Upper lobe of left lung (tissue), 4 donors: ENCODE measurements at regions not wholly inside any gene's neighbourhood (a gene's known extent, or its start where the extent isn't known, plus 50 kb on each side); places are given as distances from the start of the nearest gene placed in this dataset.

Experiments used
- EP300 ChIP-seq, 4 donors: sonication (generic); formaldehyde crosslinking; IDR thresholded peaks; one replicate each; pipeline ENCODE4 v1.5.1; 2017; ENCODE audit warnings: antibody characterized with exemption in 4 of 4, control low read depth in 2 of 4
- TF ChIP-seq, protein P1 (sequence below), 6 experiments: fragments of 450-650 bp in 4 of 6; fragments of 200-600 bp in 2 of 6; sonication (generic) in 2 of 6; IDR thresholded peaks; one replicate each; pipeline ENCODE4 v1.5.1; 2016 to 2019; ENCODE audit warnings: antibody characterized with exemption in 6 of 6

DNA sequence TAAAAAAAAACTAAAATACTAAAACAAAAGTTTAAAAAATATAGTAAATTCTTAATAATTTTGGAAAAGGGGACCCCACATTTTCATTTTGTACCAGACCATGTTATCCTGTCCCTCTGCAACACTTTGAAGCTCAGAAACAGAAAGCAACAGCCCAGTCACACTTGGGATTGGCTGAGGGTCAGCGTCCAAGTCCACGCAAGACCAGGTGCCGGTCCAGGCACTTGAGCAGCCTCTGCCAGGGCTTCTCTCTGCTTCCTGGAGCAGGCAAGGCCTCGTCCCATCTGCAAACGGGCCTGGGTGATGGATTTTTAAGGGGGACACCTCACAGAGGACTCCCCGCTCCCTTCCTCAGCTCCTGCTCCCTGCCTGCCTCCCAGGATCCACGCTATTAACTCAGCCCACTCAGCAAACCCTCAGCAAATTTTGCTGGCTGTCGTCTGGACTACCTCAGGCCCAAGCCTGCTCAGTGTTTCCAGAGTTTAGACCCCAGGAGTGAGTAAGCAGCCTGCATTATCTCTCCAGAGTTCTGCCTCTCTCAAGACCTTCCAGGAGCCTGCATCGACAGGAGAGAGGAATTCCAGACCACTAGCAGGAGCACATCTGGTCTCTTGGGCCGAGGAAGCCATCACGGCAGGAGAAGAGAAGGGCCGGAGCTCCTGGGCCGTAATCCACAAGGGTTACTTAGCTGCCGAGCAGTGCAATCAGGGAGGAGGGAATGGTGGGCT, 67.4 kb upstream of the CALM2 start:
- TF ChIP-seq, protein P1, sequence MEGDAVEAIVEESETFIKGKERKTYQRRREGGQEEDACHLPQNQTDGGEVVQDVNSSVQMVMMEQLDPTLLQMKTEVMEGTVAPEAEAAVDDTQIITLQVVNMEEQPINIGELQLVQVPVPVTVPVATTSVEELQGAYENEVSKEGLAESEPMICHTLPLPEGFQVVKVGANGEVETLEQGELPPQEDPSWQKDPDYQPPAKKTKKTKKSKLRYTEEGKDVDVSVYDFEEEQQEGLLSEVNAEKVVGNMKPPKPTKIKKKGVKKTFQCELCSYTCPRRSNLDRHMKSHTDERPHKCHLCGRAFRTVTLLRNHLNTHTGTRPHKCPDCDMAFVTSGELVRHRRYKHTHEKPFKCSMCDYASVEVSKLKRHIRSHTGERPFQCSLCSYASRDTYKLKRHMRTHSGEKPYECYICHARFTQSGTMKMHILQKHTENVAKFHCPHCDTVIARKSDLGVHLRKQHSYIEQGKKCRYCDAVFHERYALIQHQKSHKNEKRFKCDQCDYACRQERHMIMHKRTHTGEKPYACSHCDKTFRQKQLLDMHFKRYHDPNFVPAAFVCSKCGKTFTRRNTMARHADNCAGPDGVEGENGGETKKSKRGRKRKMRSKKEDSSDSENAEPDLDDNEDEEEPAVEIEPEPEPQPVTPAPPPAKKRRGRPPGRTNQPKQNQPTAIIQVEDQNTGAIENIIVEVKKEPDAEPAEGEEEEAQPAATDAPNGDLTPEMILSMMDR (IDR thresholded peaks at IDR 0.05) = no peak
- TF ChIP-seq EP300 (IDR thresholded peaks at IDR 0.05) = no peak
